CD14-positive monocyte (primary cell): ENCODE measurements at regions not wholly inside any gene's neighbourhood (a gene's known extent, or its start where the extent isn't known, plus 50 kb on each side); places are given as distances from the start of the nearest gene placed in this dataset.

ENCODE experiments used
- DNase-seq, 3 donors: peaks; one replicate each; pipeline ENCODE4 v3.0.0-alpha.2; 2011 to 2022
- H2AFZ ChIP-seq: 2 replicates; pipeline ENCODE4 v1.6.0; 2012; ENCODE audit warnings: mild to moderate bottlenecking, low read depth, low read length, inconsistent platforms; ENCODE audit not compliant: insufficient read depth, poor library complexity, severe bottlenecking
- H3K27ac ChIP-seq, 2 donors: 1 replicate in 1 of 2; 2 replicates in 1 of 2; pipeline ENCODE4 v1.5.1; 2012 to 2013; ENCODE audit warnings: low read length in 2 of 2, control low read depth in 1 of 2, inconsistent platforms in 1 of 2, low read depth in 1 of 2, mild to moderate bottlenecking in 1 of 2
- H3K27me3 ChIP-seq, 2 donors: one replicate each; pipeline versions ENCODE4 v1.6.0 to v1.6.1; 2011 to 2013; ENCODE audit warnings: low read length in 2 of 2; ENCODE audit not compliant: control insufficient read depth in 2 of 2, insufficient read depth in 2 of 2
- H3K36me3 ChIP-seq, 2 donors: replicated peaks in 1 of 2; 1 replicate in 1 of 2; 2 replicates in 1 of 2; pipeline versions ENCODE4 v1.5.1 to v1.6.1; 2012 to 2013; ENCODE audit warnings: low read length in 2 of 2, control low read depth in 1 of 2, inconsistent platforms in 1 of 2, mild to moderate bottlenecking in 1 of 2; ENCODE audit not compliant: insufficient read depth in 2 of 2, control insufficient read depth in 1 of 2
- H3K4me1 ChIP-seq, 2 donors: 1 replicate in 1 of 2; 2 replicates in 1 of 2; pipeline versions ENCODE4 v1.5.1 to v1.6.1; 2012 to 2013; ENCODE audit warnings: low read length in 2 of 2, control low read depth in 1 of 2, inconsistent platforms in 1 of 2, mild to moderate bottlenecking in 1 of 2, moderate library complexity in 1 of 2; ENCODE audit not compliant: insufficient read depth in 2 of 2, control insufficient read depth in 1 of 2
- H3K4me2 ChIP-seq: replicated peaks from 2 replicates; pipeline ENCODE3; 2012; ENCODE audit warnings: low read length, moderate library complexity, mild to moderate bottlenecking; ENCODE audit not compliant: poor library complexity, severe bottlenecking; ENCODE audit errors: extremely low read depth
- H3K4me3 ChIP-seq, 3 experiments: fragments of 200-600 bp in 1 of 3; sonication (generic) in 1 of 3; replicated peaks in 1 of 3; 1 replicate in 2 of 3; 2 replicates in 1 of 3; pipeline ENCODE4 v1.5.1; 2011 to 2013; ENCODE audit warnings: low read length in 3 of 3, mild to moderate bottlenecking in 3 of 3, control low read depth in 2 of 3, low read depth in 2 of 3, inconsistent platforms in 1 of 3, moderate library complexity in 1 of 3
- H3K79me2 ChIP-seq: 2 replicates; pipeline ENCODE4 v1.6.0; 2012; ENCODE audit warnings: mild to moderate bottlenecking, control low read depth, inconsistent platforms, low read length, moderate library complexity; ENCODE audit not compliant: insufficient read depth
- H3K9ac ChIP-seq: 2 replicates; pipeline ENCODE4 v1.6.0; 2017; ENCODE audit warnings: low read length, mild to moderate bottlenecking; ENCODE audit not compliant: insufficient read depth, poor library complexity, severe bottlenecking
- H3K9me3 ChIP-seq, 2 donors: replicated peaks in 1 of 2; 1 replicate in 1 of 2; 2 replicates in 1 of 2; pipeline versions ENCODE4 v1.5.1 to v1.6.1; 2012 to 2013; ENCODE audit warnings: low read length in 2 of 2, control low read depth in 1 of 2; ENCODE audit not compliant: control insufficient read depth in 1 of 2, insufficient read depth in 1 of 2
- H4K20me1 ChIP-seq: 2 replicates; pipeline ENCODE4 v1.6.0; 2012; ENCODE audit warnings: mild to moderate bottlenecking, low read length, control low read depth, moderate library complexity; ENCODE audit not compliant: insufficient read depth
- H3K27ac Mint-ChIP-seq, 7 donors: one replicate each; pipeline ENCODE4 v1.8.0; 2020; ENCODE audit warnings: mild to moderate bottlenecking in 7 of 7, mixed read lengths in 7 of 7, moderate library complexity in 6 of 7, inconsistent platforms in 2 of 7
- H3K27me3 Mint-ChIP-seq, 3 donors: one replicate each; pipeline ENCODE4 v1.8.0; 2021 to 2022; ENCODE audit warnings: low read depth in 3 of 3, mild to moderate bottlenecking in 3 of 3, mixed read lengths in 3 of 3, moderate library complexity in 3 of 3, inconsistent platforms in 1 of 3
- H3K36me3 Mint-ChIP-seq, 2 donors: one replicate each; pipeline ENCODE4 v1.8.0; 2020; ENCODE audit warnings: mixed read lengths in 2 of 2, inconsistent platforms in 1 of 2, mild to moderate bottlenecking in 1 of 2
- H3K4me1 Mint-ChIP-seq: one replicate; pipeline ENCODE4 v1.8.0; 2020; ENCODE audit warnings: mild to moderate bottlenecking, mixed read lengths
- H3K4me3 Mint-ChIP-seq, 2 donors: one replicate each; pipeline ENCODE4 v1.8.0; 2020; ENCODE audit warnings: mild to moderate bottlenecking in 2 of 2, mixed read lengths in 2 of 2, moderate library complexity in 1 of 2
- H3K9me3 Mint-ChIP-seq, 7 donors: one replicate each; pipeline ENCODE4 v1.8.0; 2020 to 2022; ENCODE audit warnings: mixed read lengths in 7 of 7, mild to moderate bottlenecking in 6 of 7, moderate library complexity in 6 of 7, inconsistent platforms in 2 of 7
- CTCF ChIP-seq: fragments of 200-600 bp; IDR thresholded peaks from one replicate; pipeline ENCODE4 v1.8.0; 2022; ENCODE audit warnings: antibody characterized with exemption, mild to moderate bottlenecking
- WGBS: methylation state at CpG from one replicate; pipeline ENCODE4 v1.1.5; 2013; ENCODE audit warnings: missing lambda C conversion rate; ENCODE audit not compliant: insufficient coverage; 5-methylcytosine and 5-hydroxymethylcytosine counted together
- intact Hi-C, 2 donors: fragments of 100-400 bp; cut with micrococcal nuclease; formaldehyde crosslinking; loops; one replicate each; pipeline versions ENCODE4 v1.15.0 to v1.15.1; 2023

GRCh38 chr2:236888794-236889780 lies 196.6 kb upstream of the COPS8 start:
- no peak overlapping the region for H3K4me3 Mint-ChIP-seq
- H3K27ac Mint-ChIP-seq = no peak overlapping the region
- peaks cover 2 to 15% (median 10%) of the 10 kb centered on the region in 3 donors for H3K27me3 Mint-ChIP-seq
- H3K9me3 ChIP-seq = peaks cover 4 to 12% of the 10 kb centered on the region in 2 donors
- peaks cover 2% of the 10 kb centered on the region for H3K4me1 Mint-ChIP-seq
- H2AFZ ChIP-seq = no peak overlapping the region
- DNase-seq = no peak
- intact Hi-C loops = no loop called here
- H3K4me2 ChIP-seq = no peak overlapping the region
- H3K36me3 Mint-ChIP-seq = peaks cover 0 to 4% of the 10 kb centered on the region in 2 donors
- no peaks in the 10 kb centered on the region for H4K20me1 ChIP-seq
- peaks cover 3 to 21% (median 13%) of the 10 kb centered on the region in 7 donors for H3K9me3 Mint-ChIP-seq
- no peak overlapping the region for H3K4me3 ChIP-seq
- H3K36me3 ChIP-seq = no peaks in the 10 kb centered on the region
- H3K27me3 ChIP-seq = no peaks in the 10 kb centered on the region
- H3K79me2 ChIP-seq = no peaks in the 10 kb centered on the region
- H3K4me1 ChIP-seq = peaks cover 2 to 3% of the 10 kb centered on the region in 2 donors
- TF ChIP-seq CTCF = no peak
- 92% methylated on average over 14 of the region's 24 CpGs for WGBS
- H3K27ac ChIP-seq = no peak overlapping the region
- no peak overlapping the region for H3K9ac ChIP-seq

GRCh38 chr2:236889791-236890704 lies 195.6 kb upstream of the COPS8 start:
- no peaks in the 10 kb centered on the region for H3K4me1 Mint-ChIP-seq
- Histone ChIP-seq H2AFZ (no peak overlapping the region), H4K20me1 (no peaks in the 10 kb centered on the region), H3K4me2 (no peak overlapping the region), H3K9me3 (peaks cover 4 to 12% of the 10 kb centered on the region in 2 donors), H3K4me3 (no peak overlapping the region), H3K9ac (no peak overlapping the region), H3K27ac (no peak overlapping the region), H3K36me3 (no peaks in the 10 kb centered on the region), H3K27me3 (peaks cover 0 to under 1% of the 10 kb centered on the region in 2 donors), H3K4me1 (no peaks in the 10 kb centered on the region), H3K79me2 (no peaks in the 10 kb centered on the region)
- no peak for DNase-seq
- intact Hi-C loops = no loop called here
- H3K4me3 Mint-ChIP-seq = no peak overlapping the region
- H3K9me3 Mint-ChIP-seq = peaks cover 3 to 21% (median 13%) of the 10 kb centered on the region in 7 donors
- H3K36me3 Mint-ChIP-seq = peaks cover 0 to 4% of the 10 kb centered on the region in 2 donors
- WGBS = 96% methylated on average over 15 of the region's 22 CpGs
- peaks cover 2 to 11% (median 8%) of the 10 kb centered on the region in 3 donors for H3K27me3 Mint-ChIP-seq
- H3K27ac Mint-ChIP-seq = peak overlapping the region in 1 of 7 donors; percentile 24
- no peak for TF ChIP-seq CTCF
